HFF-Myc (cell line): ENCODE measurements at regions not wholly inside any gene's neighbourhood (a gene's known extent, or its start where the extent isn't known, plus 50 kb on each side); places are given as distances from the start of the nearest gene placed in this dataset.
A peak's percentile ranks its signal among the peaks of the same experiment; 100 is the strongest.

Experiments
- DNase-seq: peaks from one replicate; pipeline ENCODE4 v3.0.0-alpha.2; 2011; ENCODE audit warnings: low read depth; ENCODE audit errors: extremely low read depth
- H3K4me3 ChIP-seq: replicated peaks from 2 replicates; pipeline ENCODE4 v1.5.1; 2011; ENCODE audit warnings: low read depth, mild to moderate bottlenecking, control low read depth, low read length
- TF ChIP-seq, protein P1 (sequence below): IDR thresholded peaks from 2 replicates; pipeline ENCODE4 v1.5.1; 2012; ENCODE audit warnings: mild to moderate bottlenecking, low read depth, low read length, control low read depth; ENCODE audit errors: missing control alignments

DNA sequence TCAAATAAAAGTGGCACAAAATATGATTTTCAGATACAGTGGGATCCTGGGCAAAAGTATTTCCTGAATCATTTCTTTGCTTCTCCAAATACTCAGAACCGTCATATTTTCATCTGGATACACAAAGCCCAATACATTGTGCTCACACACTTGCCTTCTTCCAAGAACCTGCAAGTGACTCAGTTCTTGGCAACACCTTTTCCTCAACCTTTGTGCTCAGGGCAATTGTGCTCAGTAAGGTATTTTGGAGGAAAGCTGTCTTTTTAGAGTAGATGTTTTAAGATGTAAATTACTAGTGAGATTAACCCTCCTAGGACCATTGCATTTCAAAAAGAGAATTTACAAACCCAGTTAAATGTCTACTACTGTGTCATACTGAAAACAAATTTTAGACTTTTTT, 233.5 kb downstream of the EFNB2 start:
- TF ChIP-seq, protein P1, sequence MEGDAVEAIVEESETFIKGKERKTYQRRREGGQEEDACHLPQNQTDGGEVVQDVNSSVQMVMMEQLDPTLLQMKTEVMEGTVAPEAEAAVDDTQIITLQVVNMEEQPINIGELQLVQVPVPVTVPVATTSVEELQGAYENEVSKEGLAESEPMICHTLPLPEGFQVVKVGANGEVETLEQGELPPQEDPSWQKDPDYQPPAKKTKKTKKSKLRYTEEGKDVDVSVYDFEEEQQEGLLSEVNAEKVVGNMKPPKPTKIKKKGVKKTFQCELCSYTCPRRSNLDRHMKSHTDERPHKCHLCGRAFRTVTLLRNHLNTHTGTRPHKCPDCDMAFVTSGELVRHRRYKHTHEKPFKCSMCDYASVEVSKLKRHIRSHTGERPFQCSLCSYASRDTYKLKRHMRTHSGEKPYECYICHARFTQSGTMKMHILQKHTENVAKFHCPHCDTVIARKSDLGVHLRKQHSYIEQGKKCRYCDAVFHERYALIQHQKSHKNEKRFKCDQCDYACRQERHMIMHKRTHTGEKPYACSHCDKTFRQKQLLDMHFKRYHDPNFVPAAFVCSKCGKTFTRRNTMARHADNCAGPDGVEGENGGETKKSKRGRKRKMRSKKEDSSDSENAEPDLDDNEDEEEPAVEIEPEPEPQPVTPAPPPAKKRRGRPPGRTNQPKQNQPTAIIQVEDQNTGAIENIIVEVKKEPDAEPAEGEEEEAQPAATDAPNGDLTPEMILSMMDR, result no peak
- H3K4me3 ChIP-seq, result no peak overlapping the region
- DNase-seq, result no peak

DNA sequence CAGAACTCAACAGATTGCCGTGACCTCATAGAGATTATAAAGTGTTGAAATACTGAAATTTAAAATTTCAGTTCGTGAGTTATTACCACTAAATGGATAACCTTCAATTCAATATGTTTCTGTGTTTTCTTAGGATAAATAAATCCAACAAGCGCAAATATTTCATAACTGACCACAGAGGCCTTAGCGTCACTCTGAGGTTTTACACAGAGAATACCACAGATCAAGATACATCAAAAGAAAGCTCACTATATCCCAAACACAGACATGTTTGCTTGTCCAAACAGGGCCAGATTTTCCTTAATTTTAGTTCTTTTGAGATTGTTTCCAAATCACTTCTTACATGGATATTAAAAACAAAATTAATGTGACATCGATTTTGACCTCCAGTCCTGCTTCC, 235.8 kb downstream of the EFNB2 start:
- DNase-seq, result no peak
- TF ChIP-seq, protein P1, result no peak
- no peak overlapping the region for H3K4me3 ChIP-seq

DNA sequence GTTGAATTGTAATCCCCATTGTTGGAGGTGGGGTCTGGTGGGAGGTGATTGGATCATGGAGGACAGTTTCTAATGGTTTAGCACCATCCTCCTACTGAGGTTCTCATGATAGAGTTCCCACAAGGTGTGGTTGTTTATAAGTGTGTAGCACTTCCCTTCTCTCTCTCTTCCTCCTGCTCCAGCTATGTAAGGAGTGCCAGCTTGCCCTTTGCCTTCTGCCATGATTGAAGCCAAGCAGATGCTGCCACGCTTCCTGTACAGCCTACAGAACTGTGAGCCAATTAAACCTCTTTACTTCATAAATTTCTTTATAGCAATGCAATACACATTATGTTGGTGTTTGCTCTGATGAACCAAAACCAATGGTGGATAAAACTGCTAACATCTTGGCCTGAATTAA, 238.2 kb downstream of the EFNB2 start:
- no peak overlapping the region for H3K4me3 ChIP-seq
- no peak for DNase-seq
- TF ChIP-seq, protein P1, result no peak

DNA sequence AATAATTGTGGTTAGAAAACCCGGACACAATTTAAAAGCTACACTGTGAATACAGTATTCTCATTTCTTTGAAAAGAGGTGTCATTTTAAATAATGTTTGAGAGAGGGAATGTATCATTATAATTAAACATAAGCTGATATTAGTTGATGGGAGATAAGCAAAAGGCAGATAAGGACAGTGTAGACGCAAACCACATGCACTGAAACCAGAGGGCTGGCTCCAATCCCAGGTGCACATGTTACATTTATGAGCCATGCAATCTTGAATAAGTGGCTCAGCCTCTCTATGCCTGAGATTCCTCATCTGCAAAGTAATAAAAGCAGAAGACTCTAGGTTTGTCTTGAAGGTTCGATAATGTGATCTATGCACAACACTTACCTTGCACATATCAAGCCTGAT, 238.7 kb downstream of the EFNB2 start:
- no peak for DNase-seq
- H3K4me3 ChIP-seq, result no peak overlapping the region
- TF ChIP-seq, protein P1, result no peak

DNA sequence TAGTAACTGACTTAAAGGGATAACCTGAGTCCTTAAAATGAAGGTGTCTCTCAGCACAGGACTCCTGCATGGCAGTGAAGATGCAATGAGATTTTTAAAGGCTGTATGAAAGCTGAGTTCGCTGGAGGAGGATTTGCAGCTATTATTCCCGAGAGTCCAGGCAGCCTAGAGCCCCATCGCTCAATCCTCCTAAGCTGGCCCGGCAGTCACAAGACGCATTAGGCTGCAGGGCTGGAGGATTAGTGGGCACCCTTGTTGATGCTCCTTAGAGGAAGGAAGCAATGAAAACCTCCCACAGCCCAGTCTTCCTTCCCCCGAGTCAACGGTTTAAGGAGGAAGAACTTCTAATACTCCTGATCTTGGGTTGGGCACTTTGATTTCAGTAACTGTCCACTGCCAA, 239.5 kb downstream of the EFNB2 start:
- TF ChIP-seq, protein P1, result no peak
- no peak overlapping the region for H3K4me3 ChIP-seq

DNA sequence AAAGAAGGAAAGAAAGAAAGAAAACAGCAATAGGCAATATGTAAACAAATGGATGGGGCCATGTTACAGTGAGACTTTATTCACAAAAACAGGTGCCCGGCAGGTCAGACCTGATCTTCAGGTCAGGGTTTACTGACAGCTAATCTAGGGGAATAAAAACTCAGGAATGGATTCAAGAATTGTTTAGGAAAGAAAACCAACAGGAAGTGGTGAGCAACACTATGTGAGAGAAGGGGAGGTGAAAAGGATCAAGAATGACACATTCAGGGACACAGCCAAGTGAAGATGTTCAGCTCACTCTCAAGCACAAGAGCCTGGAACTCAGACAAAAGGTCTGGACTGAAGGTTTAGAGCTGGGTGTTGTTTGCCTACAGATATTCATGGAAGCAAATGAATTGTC, 244.5 kb downstream of the EFNB2 start:
- peak; percentile 20 for DNase-seq
- TF ChIP-seq, protein P1, result no peak

More for the DNA sequence above, 239.5 kb downstream of the EFNB2 start:
- DNase-seq, result no peak

DNA sequence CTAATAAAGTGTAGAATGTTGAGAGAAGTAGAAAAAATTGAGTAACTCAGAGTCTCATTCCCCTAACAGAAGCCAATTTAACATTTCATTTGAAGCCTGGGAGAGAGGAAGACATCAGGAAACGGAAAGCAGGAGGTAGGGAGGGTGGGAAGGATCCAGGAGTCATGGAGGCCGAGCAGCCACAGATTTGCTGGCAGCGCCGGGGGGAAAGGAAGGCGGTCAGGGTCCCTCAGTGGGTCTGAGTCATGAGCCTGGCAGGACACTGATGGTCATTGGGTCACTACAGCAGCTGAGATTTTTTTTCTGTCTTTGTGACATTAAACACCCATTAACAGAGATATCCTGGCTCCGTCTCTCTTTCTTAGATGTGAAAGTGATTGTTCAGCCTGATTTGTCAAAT, 248.1 kb downstream of the EFNB2 start:
- no peak for DNase-seq
- no peak overlapping the region for H3K4me3 ChIP-seq
- TF ChIP-seq, protein P1, result no peak

More for the DNA sequence above, 244.5 kb downstream of the EFNB2 start:
- no peak overlapping the region for H3K4me3 ChIP-seq
